NCI-H1092 treated with DMSO at 0.1 percent for 48 hours (cell line): ENCODE measurements at regions not wholly inside any gene's neighbourhood (a gene's known extent, or its start where the extent isn't known, plus 50 kb on each side); places are given as distances from the start of the nearest gene placed in this dataset.

Experiments used
- DNase-seq: peaks from one replicate; lab custom pipeline; 2025; lab: John Stamatoyannopoulos, UW

- no peak for DNase-seq
Observed at GRCh38 chr1:219317762-219318353, 144.2 kb downstream of the LYPLAL1 start.

- no peak for DNase-seq
Observed at GRCh38 chr1:219316066-219316465, 142.4 kb downstream of the LYPLAL1 start.

DNA sequence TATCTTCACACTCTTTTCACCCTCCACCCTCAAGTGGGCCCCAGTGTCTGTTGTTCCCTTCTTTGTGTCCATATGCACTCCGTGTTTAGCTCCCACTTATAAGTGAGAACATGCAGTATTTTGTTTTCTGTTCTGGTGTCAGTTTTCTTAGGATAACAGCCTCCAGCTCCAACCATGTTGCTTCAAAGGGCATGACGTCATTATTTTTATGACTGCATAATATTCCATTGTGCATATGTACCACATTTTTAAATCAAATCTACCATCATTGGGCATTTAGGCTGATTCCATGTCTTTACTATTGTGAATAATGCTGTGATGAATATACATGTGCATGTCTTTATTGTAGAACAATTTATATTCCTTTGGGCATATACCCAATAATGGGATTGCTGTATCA lies 140.3 kb downstream of the LYPLAL1 start:
- DNase-seq: no peak

DNA sequence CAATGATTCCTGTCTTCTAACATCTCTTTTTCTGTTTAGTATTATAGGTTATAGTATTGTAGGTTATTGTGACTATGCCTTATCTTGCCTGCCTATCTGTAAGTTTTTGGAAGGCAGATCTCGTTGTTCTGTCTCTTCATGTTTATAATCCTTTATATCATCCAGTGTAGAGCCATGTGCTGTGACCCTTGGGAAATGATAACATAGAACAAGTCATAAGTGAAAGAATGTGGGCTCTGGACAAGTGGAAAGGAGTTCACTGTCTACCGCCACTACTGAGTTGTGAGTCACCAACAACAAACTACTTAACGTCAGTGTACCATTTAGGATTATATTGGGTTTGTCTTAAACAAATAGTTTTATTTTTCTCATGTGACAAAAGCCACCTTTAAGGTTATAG lies 139.3 kb downstream of the LYPLAL1 start:
- DNase-seq: no peak

- DNase-seq: no peak
Observed at GRCh38 chr1:219310181-219310728, 136.6 kb downstream of the LYPLAL1 start.

- DNase-seq: no peak
Observed at GRCh38 chr1:219308367-219308766, 134.7 kb downstream of the LYPLAL1 start.

- DNase-seq: peak; percentile 16
Observed at GRCh38 chr1:219304227-219305226, 130.8 kb downstream of the LYPLAL1 start.

- DNase-seq: no peak
Observed at GRCh38 chr1:219302697-219303096, 129.0 kb downstream of the LYPLAL1 start.

DNA sequence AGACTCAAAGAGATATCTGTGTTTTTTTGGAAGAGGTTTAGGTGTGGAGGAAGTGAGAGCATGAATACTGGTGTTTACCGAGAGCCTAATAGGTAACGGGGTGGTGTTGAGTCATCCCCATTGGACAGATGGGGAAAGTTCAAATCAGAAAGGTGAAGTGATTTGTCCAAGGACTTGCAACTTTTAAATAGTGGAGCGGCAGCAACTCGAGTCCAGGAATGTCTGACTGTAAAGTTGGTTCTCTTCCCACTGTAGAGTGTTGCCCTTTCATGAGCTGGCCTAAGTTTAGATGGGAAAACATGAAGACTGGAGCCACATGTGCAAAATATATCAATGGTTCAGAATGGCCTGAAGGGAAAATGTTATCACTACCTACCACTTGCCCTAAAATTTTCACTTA lies 125.7 kb downstream of the LYPLAL1 start:
- DNase-seq: no peak

DNA sequence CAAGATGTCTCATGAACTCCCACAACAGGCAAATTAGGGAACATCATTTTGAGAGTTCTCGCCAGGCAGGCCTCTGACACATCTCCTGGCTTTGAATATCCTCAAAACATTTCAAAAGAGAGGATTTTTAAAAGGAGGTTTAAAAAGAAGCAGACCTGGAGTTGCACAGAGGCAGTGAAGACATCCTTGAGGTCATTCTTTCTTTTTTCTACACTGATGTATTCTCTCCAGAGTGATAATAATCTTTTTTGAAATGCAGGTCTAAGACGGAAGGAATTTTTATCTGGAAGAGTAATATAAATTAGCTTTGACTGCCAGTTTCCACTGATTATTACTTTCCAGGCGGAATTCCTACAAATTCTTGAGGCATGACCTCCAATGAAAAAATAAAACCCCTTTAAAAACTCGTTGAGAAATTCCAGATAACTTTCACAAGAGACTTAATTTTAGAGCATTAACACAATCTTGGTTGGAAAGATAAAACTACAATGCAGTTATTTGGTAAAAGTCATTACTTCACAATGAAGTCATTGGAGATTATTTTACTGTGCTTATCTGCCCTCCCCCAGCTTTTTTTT lies 125.0 kb downstream of the LYPLAL1 start:
- DNase-seq: no peak

DNA sequence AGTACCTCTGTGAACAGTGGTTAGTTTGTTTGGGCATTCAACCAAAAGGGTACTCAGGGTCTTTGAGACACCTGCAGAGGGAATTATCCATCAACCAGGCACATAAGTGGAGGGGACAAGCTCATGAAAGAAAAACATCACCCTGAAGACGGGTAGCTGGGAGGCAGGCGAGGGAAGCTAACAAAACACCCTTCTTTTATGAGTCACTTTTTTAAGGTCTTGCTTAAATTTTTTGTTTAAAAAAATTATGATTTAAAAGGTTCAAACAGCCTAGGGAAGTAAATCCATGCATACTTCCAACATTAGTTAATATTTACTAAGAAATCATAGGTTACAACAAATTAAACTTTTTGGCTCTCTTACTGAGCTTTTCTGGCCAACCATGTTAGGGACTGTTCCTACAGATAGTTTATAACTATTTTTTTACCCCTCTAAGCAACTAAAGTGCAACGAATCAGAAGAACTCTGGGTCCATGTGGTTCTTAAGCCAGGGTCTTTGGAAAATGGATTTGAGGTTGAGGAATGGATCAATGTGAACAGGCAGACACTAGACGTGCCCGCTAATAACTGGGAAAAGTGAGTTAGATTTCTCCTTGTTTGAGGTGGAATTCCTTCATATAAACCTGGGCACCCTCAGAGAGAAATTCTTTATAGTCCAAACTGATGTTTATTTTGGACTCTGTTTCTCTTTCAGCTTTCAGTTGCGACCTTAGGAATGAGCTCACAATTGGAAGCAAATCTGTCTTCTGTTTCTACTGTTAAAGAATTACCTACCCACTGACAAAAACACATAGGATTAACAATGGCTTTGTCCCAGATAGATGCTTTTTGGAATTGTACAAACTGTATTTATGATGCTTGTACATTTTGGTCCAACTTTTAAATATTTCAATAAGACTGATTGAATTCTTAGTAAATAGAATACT lies 123.0 kb downstream of the LYPLAL1 start:
- DNase-seq: peak; percentile 97

GRCh38 chr1:219294251-219294650 lies 120.6 kb downstream of the LYPLAL1 start:
- DNase-seq: no peak

- no peak for DNase-seq
Observed at GRCh38 chr1:219293410-219293809, 119.7 kb downstream of the LYPLAL1 start.

- no peak for DNase-seq
Observed at GRCh38 chr1:219292999-219293398, 119.3 kb downstream of the LYPLAL1 start.

DNA sequence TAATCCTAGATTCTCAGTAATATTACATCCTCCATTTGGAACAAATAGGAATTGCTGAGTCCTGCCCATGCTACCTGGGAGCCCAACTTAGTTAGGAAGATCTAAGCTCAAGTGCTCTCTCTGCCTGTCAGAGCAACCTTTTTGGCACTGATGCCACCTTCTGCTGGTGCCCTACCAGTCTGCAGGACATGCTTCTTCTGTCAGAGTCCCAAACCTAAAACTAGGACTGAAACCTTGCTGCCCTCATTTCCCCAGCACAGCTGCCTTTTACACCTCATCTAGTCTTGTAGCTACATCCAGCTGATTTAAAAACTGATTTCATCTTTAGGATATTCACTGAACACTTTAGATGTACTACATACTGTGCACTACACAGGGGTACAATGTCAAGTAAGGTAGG lies 118.7 kb downstream of the LYPLAL1 start:
- peak; percentile 11 for DNase-seq

GRCh38 chr1:219289171-219289570 lies 115.5 kb downstream of the LYPLAL1 start:
- no peak for DNase-seq

DNA sequence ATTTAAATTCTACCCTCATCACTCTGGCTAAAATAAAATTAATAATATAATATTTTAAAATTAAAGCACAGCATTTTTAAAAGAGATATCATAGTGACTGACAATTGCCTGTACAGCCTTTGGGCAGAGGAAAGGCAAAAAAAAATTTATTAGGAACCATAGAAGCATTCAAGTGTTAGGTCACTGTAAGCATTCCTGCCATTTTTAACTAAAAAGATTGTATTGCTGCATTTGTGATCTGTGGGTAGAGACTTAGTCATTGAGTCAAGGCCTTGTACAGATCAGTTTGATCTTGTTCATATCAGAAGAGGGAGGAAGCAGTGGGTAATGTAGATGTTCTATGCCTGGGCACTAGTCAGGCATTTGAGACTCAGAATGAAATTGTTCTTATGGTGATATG lies 109.9 kb downstream of the LYPLAL1 start:
- no peak for DNase-seq

- DNase-seq: no peak
Observed at GRCh38 chr1:219281831-219282230, 108.2 kb downstream of the LYPLAL1 start.

GRCh38 chr1:219279017-219279770 lies 105.5 kb downstream of the LYPLAL1 start:
- no peak for DNase-seq

GRCh38 chr1:219278288-219278687 lies 104.6 kb downstream of the LYPLAL1 start:
- DNase-seq: no peak
